ENCODE measurements at regions not wholly inside any gene's neighbourhood (a gene's known extent, or its start where the extent isn't known, plus 50 kb on each side); places are given as distances from the start of the nearest gene placed in this dataset.

DNA sequence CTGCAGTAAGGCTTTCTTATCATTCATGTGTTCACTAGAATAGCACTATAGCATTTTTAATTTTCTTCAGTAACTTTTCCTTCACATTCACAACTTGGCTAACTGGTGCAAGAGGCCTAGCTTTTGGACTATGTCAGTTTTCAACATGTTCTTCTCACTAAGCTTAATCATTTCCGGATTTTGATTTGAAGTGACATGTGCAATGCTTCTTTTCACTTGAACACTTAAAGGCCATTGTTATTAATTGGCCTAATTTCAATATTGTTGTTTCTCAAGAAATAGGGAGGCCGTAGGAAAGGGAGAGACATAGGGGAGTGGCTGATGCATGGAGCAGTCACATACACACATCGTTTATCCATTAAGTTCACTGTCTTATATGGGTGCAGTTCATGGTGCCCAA is 151.2 kb upstream of the NFE2L3 start:
- DNase-seq (ENCODE audit: insufficient read length) (no peak), FAIRE-seq (no peak)
- TF ChIP-seq TAF1 (IDR thresholded peaks at IDR 0.05; ENCODE audit: borderline replicate concordance, low read depth, low read length) (no peak), POLR2A (IDR thresholded peaks at IDR 0.05; ENCODE audit: low read depth, low read length) (no peak), POLR2AphosphoS5 (IDR thresholded peaks at IDR 0.05; ENCODE audit: low read depth, low read length) (no peak)

DNA sequence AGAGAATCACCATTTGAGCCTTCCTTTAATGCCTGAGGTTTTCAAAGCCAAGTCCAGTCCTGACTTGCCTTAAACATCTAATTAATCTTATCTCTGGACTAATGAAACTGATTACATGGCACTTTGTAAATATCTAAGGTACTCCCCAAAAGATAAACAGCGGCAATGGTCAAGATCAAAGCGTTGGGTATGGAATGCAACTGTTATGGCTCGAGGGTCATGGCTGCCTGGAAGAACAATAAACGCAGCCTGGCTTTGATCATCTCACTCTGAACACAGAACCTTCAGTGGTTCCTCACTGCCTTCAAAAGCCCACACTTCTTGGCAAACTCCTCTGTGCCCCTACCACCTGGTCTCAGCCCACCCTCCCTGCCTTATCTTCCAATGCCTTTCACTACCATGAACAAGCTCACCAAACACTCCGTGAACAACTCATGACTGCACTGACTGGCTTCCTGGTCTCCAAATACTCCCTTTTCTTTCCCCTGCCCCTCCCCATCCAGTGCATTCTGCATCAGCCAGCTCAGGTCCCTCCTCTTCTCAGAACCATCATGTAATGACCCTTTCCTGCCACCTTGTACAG is 150.2 kb upstream of the NFE2L3 start:
- FAIRE-seq (no peak), DNase-seq (ENCODE audit: insufficient read length) (no peak)
- TF ChIP-seq POLR2AphosphoS5 (IDR thresholded peaks at IDR 0.05; ENCODE audit: low read depth, low read length) (no peak), POLR2A (IDR thresholded peaks at IDR 0.05; ENCODE audit: low read depth, low read length) (no peak), TAF1 (IDR thresholded peaks at IDR 0.05; ENCODE audit: borderline replicate concordance, low read depth, low read length) (no peak)

GRCh38 chr7:26005683-26006410 is 146.2 kb upstream of the NFE2L3 start:
- FAIRE-seq (no peak), DNase-seq (ENCODE audit: insufficient read length) (no peak)
- no peak for TF ChIP-seq POLR2A (IDR thresholded peaks at IDR 0.05; ENCODE audit: low read depth, low read length)
- no peak for TF ChIP-seq TAF1 (IDR thresholded peaks at IDR 0.05; ENCODE audit: borderline replicate concordance, low read depth, low read length)
- TF ChIP-seq POLR2AphosphoS5 (IDR thresholded peaks at IDR 0.05; ENCODE audit: low read depth, low read length), result no peak

DNA sequence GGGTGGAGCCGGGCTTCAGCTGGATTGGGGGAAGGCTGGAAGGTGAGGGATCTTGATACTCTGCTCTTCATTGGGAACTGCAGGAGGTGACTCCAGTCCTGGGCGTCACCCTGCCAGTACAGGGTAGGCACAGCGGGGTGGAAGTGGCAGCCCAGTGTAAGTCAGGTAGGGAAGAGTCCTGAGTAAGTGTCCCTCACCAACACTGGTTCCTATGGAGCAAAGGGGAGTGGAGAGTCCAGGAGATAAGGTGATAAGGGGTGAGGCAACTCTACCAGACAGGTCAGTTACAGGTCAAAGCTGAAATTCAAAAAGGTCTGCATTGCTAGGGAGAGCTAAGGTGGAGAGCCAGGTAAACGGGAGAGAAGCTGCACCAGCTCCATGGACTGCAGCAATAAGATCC is 145.6 kb upstream of the NFE2L3 start:
- no peak for TF ChIP-seq POLR2AphosphoS5 (IDR thresholded peaks at IDR 0.05; ENCODE audit: low read depth, low read length)
- no peak for TF ChIP-seq TAF1 (IDR thresholded peaks at IDR 0.05; ENCODE audit: borderline replicate concordance, low read depth, low read length)
- TF ChIP-seq POLR2A (IDR thresholded peaks at IDR 0.05; ENCODE audit: low read depth, low read length), result no peak
- DNase-seq (ENCODE audit: insufficient read length) (no peak), FAIRE-seq (no peak)

DNA sequence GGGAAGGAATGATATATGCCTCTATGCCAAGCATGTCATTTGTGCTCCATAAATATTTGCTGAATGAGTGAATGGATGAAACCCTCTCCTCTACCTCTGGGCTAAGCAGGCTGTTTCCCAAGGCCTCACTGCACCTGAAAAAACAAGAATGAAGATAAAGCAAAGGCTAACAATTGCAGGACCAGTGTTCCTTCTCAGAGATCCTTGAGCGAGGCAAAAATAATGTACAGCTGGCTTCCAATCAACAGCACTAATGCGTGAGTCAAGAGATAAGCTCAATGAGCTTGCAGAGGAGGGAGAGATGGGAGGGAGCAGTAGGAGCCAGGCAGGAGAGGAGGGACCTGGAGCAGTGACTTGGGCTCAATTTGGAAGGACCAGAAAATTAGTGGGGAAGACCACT is 144.5 kb upstream of the NFE2L3 start:
- FAIRE-seq, result no peak
- TF ChIP-seq POLR2A (IDR thresholded peaks at IDR 0.05; ENCODE audit: low read depth, low read length) (no peak), TAF1 (IDR thresholded peaks at IDR 0.05; ENCODE audit: borderline replicate concordance, low read depth, low read length) (no peak), POLR2AphosphoS5 (IDR thresholded peaks at IDR 0.05; ENCODE audit: low read depth, low read length) (no peak)
- DNase-seq (ENCODE audit: insufficient read length), result no peak

DNA sequence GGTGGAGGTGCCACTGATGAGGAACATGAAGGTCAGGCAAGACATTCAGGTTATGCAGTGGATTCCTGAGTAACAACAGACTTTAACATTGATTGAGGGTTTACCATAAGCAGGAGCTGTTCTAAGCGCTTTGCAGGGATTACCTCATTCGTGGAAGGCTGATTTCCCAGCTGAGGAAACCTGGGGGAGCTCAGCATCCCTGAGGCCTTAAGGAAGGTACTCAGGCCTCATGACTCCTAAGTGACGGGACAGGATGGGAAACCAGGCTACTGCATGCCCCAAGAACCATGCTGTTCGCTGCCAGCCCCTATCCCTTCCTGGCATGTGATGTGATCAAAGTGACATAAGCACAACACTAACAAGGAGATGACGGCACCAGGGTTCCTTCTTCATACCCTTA is 143.6 kb upstream of the NFE2L3 start:
- FAIRE-seq (no peak), DNase-seq (ENCODE audit: insufficient read length) (no peak)
- no peak for TF ChIP-seq POLR2AphosphoS5 (IDR thresholded peaks at IDR 0.05; ENCODE audit: low read depth, low read length)
- no peak for TF ChIP-seq TAF1 (IDR thresholded peaks at IDR 0.05; ENCODE audit: borderline replicate concordance, low read depth, low read length)
- no peak for TF ChIP-seq POLR2A (IDR thresholded peaks at IDR 0.05; ENCODE audit: low read depth, low read length)

DNA sequence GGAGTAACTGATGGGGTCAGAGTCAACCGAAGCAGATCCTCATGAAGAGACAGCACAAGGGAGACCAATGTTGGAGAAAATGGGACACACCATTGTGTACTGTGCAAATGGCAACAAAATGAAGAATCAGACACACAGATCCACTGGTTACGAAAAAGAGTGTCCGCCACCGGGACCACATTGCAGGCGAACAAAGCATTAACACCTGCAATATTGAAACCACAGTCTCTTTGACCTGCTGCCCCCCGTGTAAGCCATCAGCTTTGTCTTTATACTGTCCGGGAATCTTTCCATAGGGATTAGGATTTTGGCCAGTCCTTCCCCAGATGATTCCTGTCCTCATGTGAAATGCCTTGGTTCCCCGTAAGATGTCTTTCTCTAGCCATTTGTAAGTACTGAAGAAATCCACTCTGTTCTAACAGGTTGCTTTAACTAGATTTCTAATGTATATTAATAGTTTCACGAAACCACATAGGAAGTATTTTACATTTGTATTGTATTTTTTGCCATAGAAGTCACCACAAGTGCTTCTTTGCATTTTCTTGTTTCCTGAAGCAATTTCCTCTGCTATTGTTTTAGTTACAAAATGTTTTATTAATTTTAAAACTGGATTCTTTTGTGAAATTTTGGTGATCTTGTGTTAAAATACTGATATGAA is 140.8 kb upstream of the NFE2L3 start:
- DNase-seq (ENCODE audit: insufficient read length), result no peak
- FAIRE-seq, result peak; percentile 54
- TF ChIP-seq TAF1 (IDR thresholded peaks at IDR 0.05; ENCODE audit: borderline replicate concordance, low read depth, low read length), result no peak
- TF ChIP-seq POLR2AphosphoS5 (IDR thresholded peaks at IDR 0.05; ENCODE audit: low read depth, low read length), result no peak
- no peak for TF ChIP-seq POLR2A (IDR thresholded peaks at IDR 0.05; ENCODE audit: low read depth, low read length)

- FAIRE-seq, result no peak
- DNase-seq (ENCODE audit: insufficient read length), result no peak
- TF ChIP-seq POLR2A (IDR thresholded peaks at IDR 0.05; ENCODE audit: low read depth, low read length) (no peak), POLR2AphosphoS5 (IDR thresholded peaks at IDR 0.05; ENCODE audit: low read depth, low read length) (no peak), TAF1 (IDR thresholded peaks at IDR 0.05; ENCODE audit: borderline replicate concordance, low read depth, low read length) (no peak)
Observed at GRCh38 chr7:26013551-26014083, 138.4 kb upstream of the NFE2L3 start.

DNA sequence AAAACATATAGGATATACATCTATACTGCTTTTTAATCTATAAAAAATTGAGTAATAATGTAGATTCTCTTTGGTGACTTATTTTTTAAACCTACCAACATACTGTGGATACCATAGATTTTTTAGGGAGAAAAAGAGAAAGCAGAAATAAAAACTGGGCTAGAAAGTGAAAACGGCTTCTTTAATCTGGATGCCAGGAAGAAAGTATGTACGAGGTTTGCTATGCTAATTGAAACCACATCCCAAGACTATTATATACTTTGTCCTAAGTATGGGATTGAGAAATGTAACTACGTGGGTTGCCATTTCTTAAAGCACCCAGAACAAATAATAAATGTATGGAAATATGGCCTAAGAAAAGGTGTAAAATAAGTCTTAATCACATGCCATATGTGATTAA is 129.0 kb upstream of the NFE2L3 start:
- TF ChIP-seq TAF1 (IDR thresholded peaks at IDR 0.05; ENCODE audit: borderline replicate concordance, low read depth, low read length) (no peak), POLR2A (IDR thresholded peaks at IDR 0.05; ENCODE audit: low read depth, low read length) (no peak), POLR2AphosphoS5 (IDR thresholded peaks at IDR 0.05; ENCODE audit: low read depth, low read length) (no peak)
- no peak for DNase-seq (ENCODE audit: insufficient read length)
- FAIRE-seq, result no peak

GRCh38 chr7:26029911-26030310 is 122.1 kb upstream of the NFE2L3 start:
- no peak for TF ChIP-seq POLR2AphosphoS5 (IDR thresholded peaks at IDR 0.05; ENCODE audit: low read depth, low read length)
- TF ChIP-seq POLR2A (IDR thresholded peaks at IDR 0.05; ENCODE audit: low read depth, low read length), result no peak
- no peak for TF ChIP-seq TAF1 (IDR thresholded peaks at IDR 0.05; ENCODE audit: borderline replicate concordance, low read depth, low read length)
- no peak for FAIRE-seq
- no peak for DNase-seq (ENCODE audit: insufficient read length)

DNA sequence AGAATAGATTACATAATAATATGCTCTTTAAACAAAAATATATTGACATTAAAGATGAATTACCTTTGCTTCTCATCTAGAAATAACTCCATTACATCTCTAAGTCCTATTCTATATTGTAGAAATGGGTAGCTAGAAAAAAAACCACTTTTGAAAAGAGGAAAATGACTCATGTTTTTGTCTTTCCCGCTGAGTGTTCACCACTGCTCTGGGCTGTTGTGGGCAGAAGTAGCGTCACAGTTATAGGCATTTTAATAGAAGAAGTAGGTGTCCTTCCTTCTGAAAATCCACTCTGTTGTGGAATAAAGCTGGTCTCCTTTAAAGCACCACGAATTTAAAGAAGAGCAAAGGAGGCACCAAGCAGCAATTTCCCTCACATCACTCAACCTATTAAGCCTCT is 117.6 kb upstream of the NFE2L3 start:
- no peak for FAIRE-seq
- TF ChIP-seq POLR2A (IDR thresholded peaks at IDR 0.05; ENCODE audit: low read depth, low read length) (no peak), TAF1 (IDR thresholded peaks at IDR 0.05; ENCODE audit: borderline replicate concordance, low read depth, low read length) (no peak), POLR2AphosphoS5 (IDR thresholded peaks at IDR 0.05; ENCODE audit: low read depth, low read length) (no peak)
- no peak for DNase-seq (ENCODE audit: insufficient read length)
